A549 (cell line): ENCODE measurements at regions not wholly inside any gene's neighbourhood (a gene's known extent, or its start where the extent isn't known, plus 50 kb on each side); places are given as distances from the start of the nearest gene placed in this dataset.

Experiments used
- ATAC-seq, 2 experiments: fragments of 200-7000 bp in 1 of 2; fragments of >200 bp in 1 of 2; cut with Nextera tagmentation in 1 of 2; cut with Tn5 transposase in 1 of 2; 3 replicates each; pipeline versions ENCODE4 v1.8.0 to v1.9.1; 2018 to 2020; ENCODE audit warnings: mild to moderate bottlenecking in 1 of 2, moderate library complexity in 1 of 2
- CTCF ChIA-PET: fragments of 300-600 bp; sonication (Branson Sonifier 250); formaldehyde crosslinking; extraction: SDS; loops from one replicate; lab custom pipeline; 2021; ENCODE audit warnings: antibody characterized with exemption, inconsistent platforms; lab: Yijun Ruan, JAX
- POLR2A ChIA-PET: fragments of 350-600 bp; formaldehyde crosslinking; extraction: SDS; loops from one replicate; lab custom pipeline; 2021; ENCODE audit warnings: antibody characterized with exemption, inconsistent platforms; lab: Yijun Ruan, JAX
- DNase-seq, 2 experiments: peaks; one replicate each; pipeline versions ENCODE4 v3.0.0 to v3.0.0-alpha.2; 2011 to 2016; ENCODE audit warnings: low read depth in 1 of 2, low spot score in 1 of 2
- FAIRE-seq: peaks from 2 replicates; lab custom pipeline; 2011; peaks lifted over from hg19 to GRCh38; lab: Jason Lieb, UNC
- H3K27ac ChIP-seq, 2 experiments: fragments of >200 bp; sonication (Bioruptor Twin); formaldehyde crosslinking; 3 replicates each; pipeline ENCODE4 v1.5.1; 2016 to 2017
- H3K4me1 ChIP-seq: fragments of >200 bp; sonication (Bioruptor Twin); formaldehyde crosslinking; 3 replicates; pipeline ENCODE4 v1.6.1; 2016
- H3K4me2 ChIP-seq: fragments of >200 bp; sonication (Bioruptor Twin); formaldehyde crosslinking; 3 replicates; pipeline ENCODE4 v1.6.1; 2016
- H3K4me3 ChIP-seq: fragments of >200 bp; sonication (Bioruptor Twin); formaldehyde crosslinking; 3 replicates; pipeline ENCODE4 v1.5.1; 2016
- H3K9me3 ChIP-seq: fragments of >200 bp; sonication (Bioruptor Twin); formaldehyde crosslinking; 3 replicates; pipeline ENCODE4 v1.6.1; 2016
- ATOH8 ChIP-seq: fragments of 250-450 bp; sonication (Bioruptor Pico); IDR thresholded peaks from 2 replicates; pipeline ENCODE4 v1.5.0; 2020; ENCODE audit warnings: low read depth, mild to moderate bottlenecking, moderate library complexity
- CBX2 ChIP-seq: fragments of 200-600 bp; sonication (generic); IDR thresholded peaks from 2 replicates; pipeline ENCODE4 v1.6.1; 2016; ENCODE audit warnings: low read depth, mild to moderate bottlenecking, borderline replicate concordance
- CHD2 ChIP-seq: fragments of 150-350 bp; IDR thresholded peaks from 2 replicates; pipeline ENCODE4 v1.6.1; 2014; ENCODE audit warnings: low read length; ENCODE audit not compliant: partially characterized antibody
- E2F6 ChIP-seq: IDR thresholded peaks from 2 replicates; pipeline ENCODE4 v1.6.1; 2012; ENCODE audit warnings: low read depth, borderline replicate concordance
- EHMT2 ChIP-seq: fragments of 200-600 bp; sonication (generic); IDR thresholded peaks from 2 replicates; pipeline ENCODE4 v1.6.1; 2016; ENCODE audit warnings: antibody characterized with exemption, low read depth, mild to moderate bottlenecking, moderate library complexity
- EP300 ChIP-seq, 2 experiments: fragments of >200 bp; sonication (Bioruptor Twin); formaldehyde crosslinking; IDR thresholded peaks; 2 replicates in 1 of 2; 3 replicates in 1 of 2; pipeline ENCODE4 v1.6.1; 2016 to 2017
- ESRRA ChIP-seq: fragments of 150-350 bp; IDR thresholded peaks from 2 replicates; pipeline ENCODE4 v1.6.1; 2014; ENCODE audit warnings: mild to moderate bottlenecking, low read length, borderline replicate concordance
- FOXS1 ChIP-seq: fragments of 250-450 bp; sonication (Bioruptor Pico); IDR thresholded peaks from 2 replicates; pipeline ENCODE4 v1.5.0; 2020; ENCODE audit warnings: mild to moderate bottlenecking, moderate library complexity
- HEYL ChIP-seq: fragments of 250-450 bp; sonication (Bioruptor Pico); IDR thresholded peaks from 2 replicates; pipeline ENCODE4 v1.8.0; 2021; ENCODE audit warnings: mild to moderate bottlenecking, moderate library complexity
- HOXB5 ChIP-seq: fragments of 250-450 bp; sonication (Bioruptor Pico); IDR thresholded peaks from 2 replicates; pipeline ENCODE4 v1.5.0; 2020; ENCODE audit warnings: mild to moderate bottlenecking, moderate library complexity
- KDM1A ChIP-seq: fragments of 200-600 bp; sonication (generic); IDR thresholded peaks from 2 replicates; pipeline ENCODE4 v1.6.1; 2016; ENCODE audit warnings: low read depth, mild to moderate bottlenecking
- KDM5A ChIP-seq: fragments of 200-600 bp; sonication (generic); IDR thresholded peaks from 2 replicates; pipeline ENCODE4 v1.6.1; 2016; ENCODE audit warnings: antibody characterized with exemption, mild to moderate bottlenecking
- PBX3 ChIP-seq: IDR thresholded peaks from 2 replicates; pipeline ENCODE4 v1.6.1; 2012
- PHF8 ChIP-seq: fragments of 200-600 bp; sonication (generic); IDR thresholded peaks from 2 replicates; pipeline ENCODE4 v1.6.1; 2016; ENCODE audit warnings: low read depth, mild to moderate bottlenecking, antibody characterized with exemption, moderate library complexity, borderline replicate concordance
- RAD21 ChIP-seq, 2 experiments: fragments of >200 bp in 1 of 2; sonication (Bioruptor Twin) in 1 of 2; formaldehyde crosslinking in 1 of 2; IDR thresholded peaks in 1 of 2; conservative IDR thresholded peaks in 1 of 2; 2 replicates in 1 of 2; 3 replicates in 1 of 2; pipeline ENCODE4 v1.6.1; 2012 to 2018; ENCODE audit warnings: inconsistent platforms in 1 of 2
- RCOR1 ChIP-seq: fragments of 150-350 bp; IDR thresholded peaks from 2 replicates; pipeline ENCODE4 v1.6.1; 2014; ENCODE audit warnings: antibody characterized with exemption, low read length, low read depth
- REST ChIP-seq: fragments of 200-600 bp; sonication (generic); IDR thresholded peaks from 2 replicates; pipeline ENCODE4 v1.6.1; 2016; ENCODE audit warnings: antibody characterized with exemption, mild to moderate bottlenecking, moderate library complexity
- RNF2 ChIP-seq: fragments of 200-600 bp; sonication (generic); IDR thresholded peaks from 2 replicates; pipeline ENCODE4 v1.6.1; 2016; ENCODE audit warnings: low read depth, mild to moderate bottlenecking, antibody characterized with exemption, moderate library complexity, borderline replicate concordance
- SMC3 ChIP-seq: fragments of >200 bp; sonication (Bioruptor Twin); formaldehyde crosslinking; IDR thresholded peaks from 3 replicates; pipeline ENCODE4 v1.6.1; 2018; ENCODE audit warnings: inconsistent platforms
- SREBF2 ChIP-seq: fragments of 450-650 bp; IDR thresholded peaks from 2 replicates; pipeline ENCODE4 v1.6.1; 2014; ENCODE audit warnings: mild to moderate bottlenecking, moderate library complexity
- ZFP36 ChIP-seq: fragments of 450-650 bp; IDR thresholded peaks from 2 replicates; pipeline ENCODE4 v1.6.1; 2014; ENCODE audit warnings: borderline replicate concordance; ENCODE audit not compliant: partially characterized antibody
- WGBS: methylation state at CpG from one replicate; pipeline ENCODE4 v1.1.6; 2017; ENCODE audit errors: missing lambda C conversion rate; 5-methylcytosine and 5-hydroxymethylcytosine counted together

- POLR2A ChIA-PET = no interaction called here
- CTCF ChIA-PET = no interaction called here
- no peak overlapping the region for H3K4me3 ChIP-seq
Measured at GRCh38 chr7:15853832-15854470, 167.5 kb upstream of the MEOX2 start.

GRCh38 chr7:15851201-15851600 is 164.7 kb upstream of the MEOX2 start:
- no peak for TF ChIP-seq CBX2
- no peak for TF ChIP-seq SREBF2
- no peak for TF ChIP-seq EP300 (IDR thresholded peaks at IDR 0.05)
- TF ChIP-seq HOXB5 (CRISPR knock-in tag) = no peak
- TF ChIP-seq ATOH8 = no peak
- no peak for TF ChIP-seq CHD2
- no peak for TF ChIP-seq ESRRA
- TF ChIP-seq HEYL = no peak
- no peak for TF ChIP-seq PHF8
- TF ChIP-seq REST = no peak
- TF ChIP-seq SMC3 = no peak
- no peak for ATAC-seq
- H3K27ac ChIP-seq = no peak overlapping the region
- no peak overlapping the region for H3K4me3 ChIP-seq
- H3K4me1 ChIP-seq = no peaks in the 10 kb centered on the region
- no peak overlapping the region for H3K4me2 ChIP-seq
- POLR2A ChIA-PET = no interaction called here
- 26% methylated on average over 6 of the region's 6 CpGs for WGBS
- no peak for FAIRE-seq
- H3K9me3 ChIP-seq = no peaks in the 10 kb centered on the region
- CTCF ChIA-PET = no interaction called here
- DNase-seq = no peak

More at GRCh38 chr7:15853832-15854470, 167.5 kb upstream of the MEOX2 start:
- WGBS = 7% methylated on average over 2 of the region's 2 CpGs
- Histone ChIP-seq H3K9me3 (no peaks in the 10 kb centered on the region), H3K4me1 (no peaks in the 10 kb centered on the region), H3K27ac (no peak overlapping the region), H3K4me2 (no peak overlapping the region)
- DNase-seq (no peak), ATAC-seq (no peak), FAIRE-seq (no peak)
- TF ChIP-seq KDM1A (no peak), CBX2 (no peak), EHMT2 (no peak), E2F6 (no peak), CHD2 (no peak), RCOR1 (no peak), PBX3 (no peak)

GRCh38 chr7:15848901-15849300 is 162.4 kb upstream of the MEOX2 start:
- ATAC-seq (no peak), DNase-seq (no peak), FAIRE-seq (no peak)
- H3K4me1 ChIP-seq = no peaks in the 10 kb centered on the region
- H3K27ac ChIP-seq = no peak overlapping the region
- no peaks in the 10 kb centered on the region for H3K9me3 ChIP-seq
- no peak for TF ChIP-seq RAD21 (conservative IDR thresholded peaks at IDR 0.05 in 1 of 2, IDR thresholded peaks at IDR 0.05 in 1 of 2)
- no peak for TF ChIP-seq HOXB5 (CRISPR knock-in tag)
- no peak for TF ChIP-seq ZFP36
- no peak for TF ChIP-seq REST
- TF ChIP-seq RNF2 = no peak
- no peak for TF ChIP-seq FOXS1 (CRISPR knock-in tag)
- TF ChIP-seq KDM5A = no peak
- whole genome bisulfite sequencing = 17% methylated on average over 1 of the region's 1 CpG
- ChIA-PET POLR2A (no interaction called here), CTCF (no interaction called here)
- no peak overlapping the region for H3K4me2 ChIP-seq
- no peak overlapping the region for H3K4me3 ChIP-seq
